GM19043 (cell line): ENCODE measurements at regions not wholly inside any gene's neighbourhood (a gene's known extent, or its start where the extent isn't known, plus 50 kb on each side); places are given as distances from the start of the nearest gene placed in this dataset.
"Not testable (repeated sequence)": the region's sequence is repeated elsewhere in the genome, so short reads cannot be mapped to it uniquely, and the experiment has no call there.

Source experiments
- ATAC-seq: cut with Tn5 transposase; IDR thresholded peaks from one replicate; pipeline ENCODE4 v1.9.1; 2021; ENCODE audit warnings: low read depth; ENCODE audit not compliant: unreplicated experiment

DNA sequence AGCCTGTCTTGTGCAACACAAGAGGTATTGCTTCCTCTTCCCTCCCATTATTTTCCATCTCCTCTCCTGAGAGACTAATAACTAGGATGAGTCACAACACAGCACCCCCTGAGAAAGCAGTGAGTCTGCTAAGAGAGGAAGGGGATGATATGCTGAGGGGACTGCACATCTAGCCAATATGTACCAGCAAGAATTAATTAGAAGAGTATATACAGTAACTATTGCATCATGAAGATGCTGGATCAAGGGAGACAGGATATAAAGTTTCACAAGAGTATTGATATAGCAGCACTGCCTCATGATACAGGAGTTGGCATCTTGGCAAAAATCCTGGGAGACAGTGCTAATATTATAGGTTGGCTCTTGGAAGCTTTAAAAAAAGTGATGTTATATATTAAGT is 289.9 kb upstream of the RBMS1 start:
- ATAC-seq, result no peak

DNA sequence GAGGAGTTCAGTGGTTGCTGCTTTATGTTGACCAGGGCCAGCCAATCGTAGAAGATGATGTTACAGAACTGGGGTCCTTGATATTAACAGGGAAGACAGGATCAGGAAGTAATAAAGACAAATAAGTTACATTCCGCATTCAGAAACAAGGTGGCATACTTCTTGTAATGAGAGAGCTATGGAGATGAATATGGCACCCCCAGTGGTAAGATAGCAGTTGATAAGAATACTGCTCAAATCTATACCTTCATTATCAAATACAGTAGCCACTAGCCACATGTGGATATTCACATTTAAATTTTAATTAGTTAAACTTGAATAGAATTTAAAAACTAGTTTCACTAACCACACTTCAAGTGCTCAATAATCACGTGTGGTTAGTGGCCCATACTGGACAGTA is 290.4 kb upstream of the RBMS1 start:
- ATAC-seq, result no peak

DNA sequence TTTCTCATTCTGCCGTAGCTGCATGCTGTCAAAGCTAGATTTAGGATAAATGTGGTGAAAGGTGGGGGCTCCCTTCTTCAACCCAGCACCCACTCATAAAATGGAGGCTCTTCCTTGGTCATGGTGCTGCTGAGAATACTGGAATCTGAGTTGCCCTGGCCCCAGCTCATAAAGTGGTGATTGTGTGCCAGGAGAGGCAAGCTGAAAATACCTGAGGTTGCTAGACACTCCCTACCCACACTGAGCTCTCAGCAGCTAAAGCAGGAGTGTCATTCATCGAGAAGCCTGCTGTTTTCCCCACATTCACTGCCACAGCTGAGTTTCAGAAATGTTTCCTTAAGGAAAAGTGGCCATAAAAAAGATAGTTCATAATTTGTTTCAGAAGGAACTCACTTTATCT is 297.1 kb upstream of the RBMS1 start:
- ATAC-seq, result no peak

DNA sequence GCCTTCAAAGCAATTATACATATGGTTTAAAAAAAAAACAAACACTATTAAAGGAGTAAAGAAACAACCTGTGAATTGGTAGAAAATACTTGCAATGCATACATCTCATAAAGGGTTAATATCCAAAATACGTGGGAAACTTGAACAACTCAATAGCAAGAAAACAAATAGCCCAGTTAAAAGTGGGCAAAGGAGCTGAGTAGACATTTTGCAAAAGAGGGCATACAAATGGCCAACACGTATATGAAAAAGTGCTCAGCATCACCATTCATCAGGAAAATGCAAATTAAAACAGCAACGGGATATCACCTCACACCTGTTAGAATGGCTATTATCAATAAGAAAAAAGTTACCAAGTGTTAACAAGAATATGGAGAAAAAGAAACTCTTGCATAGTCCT is 298.3 kb upstream of the RBMS1 start:
- no peak for ATAC-seq

DNA sequence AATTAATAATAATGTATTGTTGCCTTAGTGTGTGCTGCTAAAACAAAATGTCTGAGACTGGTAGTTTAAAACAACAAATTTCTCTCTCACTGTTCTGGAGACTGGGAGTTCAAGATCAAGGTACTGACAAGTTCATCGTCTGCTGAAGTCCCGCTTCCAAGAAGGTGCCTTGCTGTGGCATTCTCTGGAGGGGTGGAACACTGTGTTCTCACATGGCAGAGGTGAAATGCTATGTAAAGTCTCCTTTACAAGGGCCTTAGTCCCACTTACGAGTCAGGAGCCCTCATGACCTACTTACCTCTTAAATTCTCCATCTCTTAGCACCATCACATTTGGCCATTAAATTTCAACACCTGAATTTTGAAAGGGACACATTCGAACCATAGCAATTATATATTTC is 299.2 kb upstream of the RBMS1 start:
- no peak for ATAC-seq

DNA sequence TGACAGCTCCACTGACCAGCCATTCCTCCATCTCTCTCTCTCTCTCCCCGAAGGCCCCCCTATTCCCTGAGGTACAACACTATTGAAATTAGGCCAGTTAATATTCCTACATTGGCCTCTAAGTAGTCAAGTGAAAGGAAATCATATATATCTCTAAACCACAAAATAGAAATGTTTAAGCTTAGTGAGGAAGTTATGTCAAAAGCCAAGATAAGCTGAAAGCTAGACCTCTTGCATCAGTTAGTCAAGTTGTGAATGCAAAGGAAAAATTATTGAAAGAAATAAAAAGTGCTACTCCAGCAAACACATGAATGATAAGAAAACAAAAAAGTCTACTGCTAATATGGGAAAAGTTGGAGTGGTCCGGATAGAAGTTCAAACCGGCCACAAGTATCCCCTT is 301.3 kb upstream of the RBMS1 start:
- no peak for ATAC-seq

DNA sequence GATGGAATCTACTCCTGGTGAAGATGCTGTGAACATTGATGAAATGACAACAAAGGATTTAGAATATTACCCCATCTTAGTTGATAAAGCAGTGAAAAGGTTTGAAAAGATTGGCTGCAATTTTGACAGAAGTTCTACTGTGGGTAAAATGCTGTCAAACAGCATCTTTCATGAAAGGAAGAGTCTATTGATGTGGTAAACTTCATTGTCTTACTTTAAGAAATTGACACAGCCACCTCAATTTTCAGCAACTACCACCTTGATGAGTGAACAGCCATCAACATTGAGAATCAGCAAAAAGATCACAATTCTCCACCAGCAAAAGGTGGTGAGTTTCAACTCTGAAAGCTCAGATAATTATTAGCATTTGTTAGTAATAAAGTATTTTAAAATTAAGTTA is 310.3 kb upstream of the RBMS1 start:
- ATAC-seq, result no peak

DNA sequence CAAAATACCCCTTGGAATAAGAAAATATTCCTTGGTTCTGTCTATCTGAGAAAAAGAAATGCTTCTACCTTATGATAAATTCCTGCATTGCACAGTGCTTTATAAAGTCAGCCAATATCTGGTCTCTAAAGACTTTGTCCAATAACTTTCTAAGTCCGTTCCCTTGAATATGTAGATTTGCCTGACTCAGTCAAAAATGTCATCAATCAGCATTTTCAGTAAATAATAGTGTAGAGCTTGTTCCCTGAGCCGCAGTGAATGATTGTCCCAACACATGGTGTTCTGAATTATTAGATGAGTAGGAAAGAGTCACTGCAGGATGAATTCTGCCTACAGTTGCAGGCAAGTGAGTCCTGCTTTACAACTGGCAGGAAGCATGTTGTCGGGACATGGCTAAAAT is 316.8 kb upstream of the RBMS1 start:
- no peak for ATAC-seq

DNA sequence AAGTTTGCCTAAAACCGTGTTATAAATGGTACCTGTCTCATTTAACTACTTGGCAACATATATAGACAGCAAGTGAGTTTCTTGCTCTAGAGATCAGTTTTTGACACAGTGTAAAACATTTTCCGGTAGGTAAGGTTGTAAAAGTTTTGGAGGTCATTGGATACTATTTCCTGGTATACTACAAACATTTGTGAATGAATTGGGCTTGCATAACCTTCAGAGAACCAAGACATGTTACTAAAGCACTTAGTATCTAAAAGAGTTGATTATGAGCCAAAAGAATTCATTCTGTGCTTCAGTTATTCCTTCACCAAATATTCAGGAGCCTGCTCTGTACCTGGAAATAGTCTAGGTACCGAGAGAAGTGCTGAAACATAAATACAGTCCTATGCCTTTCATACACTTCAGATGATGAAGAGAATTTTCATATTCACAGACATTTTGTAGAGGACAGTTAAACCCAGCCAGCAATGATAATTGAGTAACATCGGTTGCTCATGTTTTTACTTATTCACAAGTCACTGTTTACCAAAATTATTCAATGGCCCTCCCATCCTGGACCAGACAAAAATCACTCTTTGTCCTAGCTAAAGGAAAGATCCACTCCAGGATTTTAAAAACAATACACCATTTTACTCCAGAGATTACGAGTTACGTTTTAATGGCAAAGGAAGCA is 319.4 kb upstream of the RBMS1 start:
- ATAC-seq, result no peak

DNA sequence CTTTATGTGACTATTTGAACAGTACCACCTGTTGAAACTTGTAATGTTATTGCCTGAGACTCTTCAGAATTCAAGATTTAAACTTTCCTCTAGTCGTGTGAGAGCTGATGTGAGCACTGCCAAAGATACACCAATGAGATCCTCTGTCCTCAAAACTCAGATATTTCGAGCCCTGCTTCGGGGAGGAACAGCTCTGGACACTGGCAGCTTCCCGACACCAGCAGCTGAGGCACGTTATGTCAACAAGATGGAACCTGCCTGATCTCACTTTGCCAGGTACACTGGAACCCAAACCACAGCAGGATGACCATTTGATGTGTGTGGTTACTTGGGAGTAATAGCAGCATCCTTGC is 319.9 kb upstream of the RBMS1 start:
- no peak for ATAC-seq

DNA sequence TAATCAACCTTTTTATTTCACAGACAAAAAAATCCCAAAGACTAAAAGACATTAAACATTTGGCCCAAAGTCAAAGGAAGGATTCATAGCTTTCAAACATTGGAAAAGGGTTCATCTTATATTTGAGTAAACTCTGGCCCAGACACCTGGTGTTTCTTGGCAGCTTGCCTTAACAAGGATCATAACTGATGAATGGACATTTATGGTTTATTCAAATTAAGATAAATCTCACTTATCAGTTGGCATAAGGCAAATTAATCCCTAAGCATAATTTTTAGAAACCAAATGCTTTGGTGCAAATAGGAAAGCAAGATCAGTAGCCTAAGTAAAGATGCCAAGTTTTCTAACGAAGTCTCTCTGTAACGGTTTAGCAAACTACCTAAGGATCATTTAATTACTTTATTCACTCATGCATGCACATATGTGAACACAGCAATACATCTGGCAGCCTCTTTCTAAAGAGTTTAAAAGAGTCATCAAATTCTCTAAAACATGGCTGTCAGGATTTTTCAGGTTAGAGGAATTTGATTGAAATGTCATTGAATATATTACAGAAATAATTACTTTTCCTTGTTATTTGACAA is 323.4 kb upstream of the RBMS1 start:
- no peak for ATAC-seq

DNA sequence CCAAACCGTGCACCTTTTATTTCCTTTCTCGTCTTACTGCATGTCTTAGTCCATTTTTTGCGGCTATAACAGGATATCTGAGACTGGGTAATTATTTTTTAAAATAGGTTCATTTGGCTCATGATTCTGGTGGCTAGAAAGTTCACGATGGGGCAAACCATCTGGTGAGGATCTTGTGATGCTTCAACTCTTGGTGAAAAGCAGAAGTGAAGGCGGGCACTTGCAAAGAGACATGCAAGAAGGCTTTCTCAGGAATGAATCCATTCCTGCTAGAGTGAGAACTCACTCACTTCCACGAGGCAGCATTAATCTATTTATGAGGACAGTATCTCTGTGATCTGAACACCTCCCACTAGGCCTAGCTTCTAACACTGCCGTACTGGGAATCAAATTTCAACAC is 327.1 kb upstream of the RBMS1 start:
- ATAC-seq, result no peak

DNA sequence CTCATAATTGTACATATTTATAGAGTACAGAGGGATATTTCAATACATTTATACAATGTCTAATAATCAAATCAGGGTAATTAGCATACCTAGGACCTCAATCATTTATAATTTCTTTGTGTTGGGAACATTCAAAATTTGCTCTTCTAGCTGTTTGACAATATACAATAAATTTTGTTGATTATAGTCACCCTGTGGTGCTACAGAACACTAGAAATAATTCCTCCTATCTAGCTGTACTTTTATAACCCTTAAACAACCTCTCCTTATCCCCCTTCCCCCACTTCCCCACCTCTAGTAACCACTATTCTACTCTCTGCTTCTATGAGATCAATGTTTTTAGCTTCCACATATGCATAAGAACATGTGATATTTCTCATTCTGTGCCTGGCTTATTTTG is 328.4 kb upstream of the RBMS1 start:
- ATAC-seq, result no peak

DNA sequence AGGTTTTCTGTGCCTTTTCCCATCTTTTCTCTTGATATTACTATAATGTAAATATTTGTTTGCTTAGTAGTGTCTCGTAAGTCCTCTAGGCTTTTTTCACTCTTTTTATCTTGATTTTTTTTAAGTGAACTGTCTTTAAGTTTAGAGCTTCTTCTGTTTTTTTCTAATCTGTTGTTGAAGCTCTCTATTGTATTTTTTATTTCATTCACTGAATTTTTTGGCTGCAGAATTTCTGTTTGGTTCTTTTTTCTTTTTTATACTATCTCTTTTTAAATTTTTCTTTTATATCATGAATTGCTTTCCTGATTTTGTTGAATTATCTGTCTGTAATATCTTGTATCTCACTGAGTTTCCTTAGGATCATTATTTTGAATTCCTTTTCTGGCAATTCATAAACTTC is 331.8 kb upstream of the RBMS1 start:
- ATAC-seq, result no peak

DNA sequence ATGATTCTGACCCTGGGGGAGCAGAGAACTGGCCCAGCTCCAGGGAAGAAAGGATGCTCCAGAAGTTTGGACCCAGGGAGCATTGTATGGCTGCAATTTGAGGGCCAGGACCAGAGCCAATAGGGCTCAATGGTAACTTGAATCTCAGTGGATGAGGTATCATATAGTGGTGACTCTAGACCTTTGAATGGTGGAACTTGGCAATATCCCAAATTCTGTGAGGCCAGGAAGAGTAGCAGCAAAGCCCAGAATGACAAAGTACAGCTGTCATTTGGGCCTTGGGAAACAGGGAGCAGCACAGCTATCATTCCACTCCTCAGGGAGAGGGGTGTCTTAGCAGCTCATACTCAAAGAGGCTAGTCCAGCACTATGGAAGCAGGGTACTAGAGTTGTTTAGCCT is 332.9 kb upstream of the RBMS1 start:
- ATAC-seq, result no peak

DNA sequence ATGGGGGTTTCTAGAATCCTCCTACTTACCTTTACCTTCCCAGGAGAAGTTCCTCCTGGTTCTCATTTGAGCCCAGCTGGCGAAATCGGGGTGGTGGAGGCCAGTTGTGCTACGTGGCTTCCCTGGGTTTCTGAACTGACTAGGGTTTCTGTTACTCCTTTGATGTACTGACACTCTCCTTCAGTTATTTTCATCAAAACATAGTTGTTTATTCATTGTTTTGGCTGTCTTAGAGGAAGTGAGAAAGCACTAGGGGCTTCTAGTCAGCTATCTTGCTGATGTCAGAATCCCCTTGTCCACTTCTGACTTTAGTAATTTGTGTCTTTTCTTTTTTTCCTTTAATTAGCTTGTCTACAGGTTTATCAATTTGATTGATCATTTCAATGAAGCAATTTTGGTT is 332.2 kb upstream of the TANK start:
- ATAC-seq, result no peak

DNA sequence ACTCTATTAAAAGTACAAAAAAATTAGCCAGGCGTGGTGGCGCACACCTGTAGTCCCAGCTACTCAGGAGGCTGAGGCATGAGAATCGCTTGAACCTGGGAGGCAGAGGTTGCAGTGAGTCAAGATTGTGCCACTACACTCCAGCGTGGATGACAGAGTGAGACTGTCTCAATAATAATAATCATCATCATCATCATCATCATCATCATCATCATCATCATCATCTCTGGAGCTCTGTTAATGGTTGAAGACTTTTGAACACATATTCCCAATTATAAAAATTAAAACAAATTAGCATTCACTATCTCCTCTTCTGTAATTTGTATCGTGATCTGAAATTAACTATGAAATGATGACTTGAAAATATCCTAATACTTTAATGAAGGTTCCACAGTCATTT is 327.8 kb upstream of the TANK start:
- not testable (repeated sequence) for ATAC-seq

DNA sequence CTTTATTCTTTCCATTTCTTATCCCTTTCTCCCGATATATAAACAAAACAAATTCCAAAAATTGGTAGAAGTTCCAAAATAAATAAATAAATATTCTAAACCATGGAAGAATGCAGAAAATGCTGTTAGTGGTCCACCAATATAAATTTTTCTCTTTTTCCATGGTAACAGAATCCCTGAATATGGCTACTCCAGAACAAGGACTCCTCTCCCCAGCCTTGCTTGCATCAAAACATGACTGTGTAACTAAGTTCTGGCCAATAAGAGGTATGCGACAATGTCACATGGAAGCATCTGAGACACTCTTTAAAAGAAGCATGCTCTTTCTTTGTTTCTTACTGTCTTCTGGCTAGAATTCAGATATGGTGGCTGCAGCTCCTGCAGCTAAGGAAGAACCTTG is 325.1 kb upstream of the TANK start:
- ATAC-seq, result no peak

DNA sequence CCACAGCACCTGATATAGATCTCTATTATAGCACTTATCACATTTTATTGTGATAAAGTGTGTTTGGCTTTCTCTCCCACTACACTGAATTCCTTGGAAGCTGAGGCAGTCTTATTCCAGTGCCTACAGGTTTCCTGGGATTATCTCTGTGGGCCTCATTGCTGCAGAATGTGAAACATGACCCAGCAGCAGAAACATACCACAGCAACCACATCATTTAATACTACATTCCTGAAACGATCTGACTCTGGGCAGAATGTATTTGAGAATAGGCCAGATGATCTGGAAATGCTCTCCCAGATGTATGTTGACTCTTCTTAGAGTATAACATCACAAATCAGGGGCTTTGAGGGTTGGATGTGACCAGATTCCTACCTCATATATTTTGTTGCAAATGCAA is 323.5 kb upstream of the TANK start:
- no peak for ATAC-seq

DNA sequence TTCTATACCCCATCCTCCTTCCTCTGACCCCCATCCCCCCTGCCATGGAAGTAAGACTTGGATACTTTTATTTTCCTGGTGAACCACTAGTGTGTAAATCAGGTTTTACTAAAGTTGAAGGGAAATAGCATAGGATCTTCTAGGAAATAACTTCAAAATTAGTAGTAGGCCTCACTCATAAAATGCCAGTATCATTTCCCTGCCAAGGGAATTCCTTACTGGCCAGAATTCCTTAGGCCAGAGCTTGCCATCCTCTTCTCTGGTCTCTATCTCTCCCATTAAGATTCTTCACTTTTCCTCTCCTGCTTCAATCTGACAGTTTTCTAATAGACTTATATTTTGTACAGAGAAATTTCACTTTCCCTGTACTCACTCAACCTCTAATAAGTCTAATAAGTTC is 322.8 kb upstream of the TANK start:
- no peak for ATAC-seq

DNA sequence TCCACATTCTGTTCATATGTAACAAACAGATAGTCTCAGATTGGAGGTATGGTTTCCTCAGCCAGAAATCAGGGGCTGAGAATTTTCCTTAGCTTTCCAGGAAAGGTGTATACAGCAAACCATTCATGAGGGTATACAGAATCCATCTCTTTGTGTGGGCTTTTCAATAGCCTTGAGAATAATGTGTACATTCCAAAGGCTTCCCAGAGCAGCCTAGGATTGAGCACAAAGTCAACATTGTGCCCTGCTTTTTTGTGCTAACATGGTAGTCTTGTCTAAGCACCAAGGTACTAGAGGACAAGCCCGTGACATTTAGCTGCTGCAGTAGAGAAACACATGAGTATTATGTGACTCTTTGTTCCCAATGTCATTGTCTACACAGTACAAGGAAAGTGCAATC is 322.1 kb upstream of the TANK start:
- ATAC-seq, result no peak

DNA sequence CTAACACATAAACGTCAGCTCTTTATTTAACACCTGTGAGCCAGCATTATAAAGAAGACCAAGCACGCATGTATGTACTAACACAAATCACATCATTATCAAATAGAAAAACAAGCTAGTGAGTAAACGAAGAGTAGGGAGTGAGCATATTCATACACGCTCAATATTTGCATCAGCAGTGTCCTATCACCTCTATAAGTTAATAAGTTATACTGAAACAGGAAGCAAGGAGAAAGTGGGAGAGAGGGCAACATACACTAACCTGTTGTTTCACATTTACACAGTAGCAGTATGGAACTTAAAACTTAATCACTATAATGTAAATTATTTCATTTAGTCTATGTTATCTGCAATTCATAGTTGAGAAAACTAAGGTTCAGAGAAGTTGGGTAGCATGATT is 321.5 kb upstream of the TANK start:
- no peak for ATAC-seq

DNA sequence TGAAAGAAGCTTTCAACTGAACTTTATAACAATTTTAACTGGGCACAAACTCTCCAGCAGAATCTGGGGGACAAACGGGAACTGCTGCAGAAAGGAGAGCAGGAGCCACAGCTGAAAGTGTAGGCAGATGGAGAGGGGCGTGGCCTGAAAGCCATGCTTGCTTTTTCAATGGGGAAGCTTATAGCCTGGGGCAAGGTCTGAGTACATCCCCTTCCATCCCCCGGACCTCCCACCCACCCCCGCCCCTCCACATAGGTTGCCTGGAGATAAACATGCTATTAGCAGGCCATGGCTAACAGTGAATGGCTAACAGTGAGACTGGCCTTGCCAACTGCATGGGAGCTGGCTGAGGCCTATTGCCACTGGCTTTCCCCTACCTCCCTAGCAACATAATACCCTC is 317.9 kb upstream of the TANK start:
- ATAC-seq, result no peak
